ENCODE measurements at regions not wholly inside any gene's neighbourhood (a gene's known extent, or its start where the extent isn't known, plus 50 kb on each side); places are given as distances from the start of the nearest gene placed in this dataset.

DNA sequence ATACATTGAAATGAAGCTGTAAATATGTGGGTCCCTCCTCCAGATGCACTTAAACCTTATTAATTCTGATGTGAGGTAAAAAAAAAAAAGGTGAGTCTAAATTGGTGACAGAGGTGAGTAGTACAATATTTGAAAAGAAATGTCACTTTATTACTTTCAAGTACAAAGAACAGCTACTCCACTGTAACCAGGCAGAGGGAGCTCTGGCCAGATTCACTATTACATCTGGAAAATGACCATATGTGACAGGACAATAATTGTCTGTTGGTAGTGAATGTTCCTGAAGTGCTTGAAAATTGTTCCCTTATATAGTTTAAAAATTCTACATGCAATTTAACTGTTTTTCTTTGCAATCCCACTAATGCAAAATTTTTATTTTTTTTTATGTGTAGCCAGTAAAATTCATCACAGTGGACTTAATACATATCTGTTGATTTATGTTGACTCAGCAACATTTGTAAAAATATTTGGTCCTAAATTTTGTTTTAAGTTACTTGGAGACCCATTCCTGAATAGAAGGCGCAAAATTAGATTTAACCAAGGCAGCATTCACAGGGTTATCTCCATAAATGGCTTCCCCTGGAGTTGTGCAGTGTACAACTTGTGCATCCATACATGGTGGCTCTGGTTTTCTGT, 231.9 kb upstream of the TBC1D5 start:
- no peak for DNase-seq

GRCh38 chr3:17972959-17973906, 230.8 kb upstream of the TBC1D5 start:
- no peak for DNase-seq

DNA sequence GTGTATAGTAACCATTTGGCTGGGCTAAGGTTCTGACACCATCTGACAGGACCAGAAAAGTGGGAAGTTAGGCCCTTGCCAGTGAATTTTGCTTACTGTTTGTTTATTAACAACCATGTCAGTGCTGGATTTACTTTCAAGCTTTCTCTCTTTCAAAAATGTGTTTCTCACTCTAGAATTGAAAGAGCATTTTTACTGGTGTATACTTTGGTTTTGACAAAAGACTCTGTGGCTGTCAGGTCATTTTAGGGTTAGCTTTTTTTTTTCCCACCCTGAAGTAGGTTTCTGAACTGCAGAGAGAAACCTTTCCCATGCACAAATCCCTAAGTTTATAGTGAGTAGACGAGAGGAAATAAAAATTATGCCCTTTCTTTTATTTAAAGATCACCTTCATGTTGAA, 230.0 kb upstream of the TBC1D5 start:
- DNase-seq, result no peak

DNA sequence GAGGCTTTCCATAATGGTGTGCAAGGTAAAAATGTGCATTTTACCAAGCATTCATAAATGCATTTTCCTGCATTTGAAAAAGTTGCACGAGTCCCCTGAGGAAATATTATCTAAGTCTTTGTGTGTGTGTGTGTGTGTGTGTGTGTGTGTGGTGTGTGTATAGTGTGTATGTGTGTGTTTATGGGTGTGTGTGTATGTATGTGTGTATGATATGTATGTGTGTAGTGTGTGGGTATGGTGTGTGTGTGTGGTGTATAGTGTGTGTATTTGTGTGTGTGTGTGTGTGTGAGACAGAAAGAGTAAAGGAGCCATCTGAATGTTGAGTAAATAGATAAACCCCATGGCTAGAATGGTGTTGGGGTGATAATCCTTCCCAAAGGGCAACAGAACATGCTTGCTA, 229.6 kb upstream of the TBC1D5 start:
- DNase-seq, result no peak

DNA sequence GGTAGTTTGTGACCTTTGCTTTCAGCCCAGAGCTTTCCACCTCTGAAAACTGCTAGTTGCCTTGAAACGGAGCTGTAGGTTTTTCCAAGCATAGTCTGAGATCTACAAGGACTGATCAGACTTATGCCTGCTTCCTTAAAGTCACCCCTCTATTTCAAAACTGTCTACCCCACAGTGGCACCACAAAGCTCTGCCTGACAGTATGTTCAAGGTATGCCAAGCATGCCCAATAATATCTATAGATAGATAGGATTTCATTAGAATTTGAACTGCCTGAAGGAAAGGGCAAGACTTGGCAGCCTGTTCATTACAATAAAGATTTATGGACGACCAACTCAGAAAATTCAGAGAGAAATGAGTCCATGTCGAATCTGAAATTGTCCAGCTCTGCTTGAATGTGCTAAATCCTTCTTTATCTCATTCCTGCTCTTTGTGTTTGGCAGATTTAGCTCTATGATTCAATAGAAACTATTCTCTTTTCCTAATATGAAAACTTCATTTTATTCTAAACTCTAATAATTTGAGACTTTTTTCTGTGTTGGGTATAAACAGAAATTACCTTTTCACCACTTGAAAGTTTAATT, 227.6 kb upstream of the TBC1D5 start:
- no peak for DNase-seq

GRCh38 chr3:17969244-17969643, 226.8 kb upstream of the TBC1D5 start:
- DNase-seq, result no peak

DNA sequence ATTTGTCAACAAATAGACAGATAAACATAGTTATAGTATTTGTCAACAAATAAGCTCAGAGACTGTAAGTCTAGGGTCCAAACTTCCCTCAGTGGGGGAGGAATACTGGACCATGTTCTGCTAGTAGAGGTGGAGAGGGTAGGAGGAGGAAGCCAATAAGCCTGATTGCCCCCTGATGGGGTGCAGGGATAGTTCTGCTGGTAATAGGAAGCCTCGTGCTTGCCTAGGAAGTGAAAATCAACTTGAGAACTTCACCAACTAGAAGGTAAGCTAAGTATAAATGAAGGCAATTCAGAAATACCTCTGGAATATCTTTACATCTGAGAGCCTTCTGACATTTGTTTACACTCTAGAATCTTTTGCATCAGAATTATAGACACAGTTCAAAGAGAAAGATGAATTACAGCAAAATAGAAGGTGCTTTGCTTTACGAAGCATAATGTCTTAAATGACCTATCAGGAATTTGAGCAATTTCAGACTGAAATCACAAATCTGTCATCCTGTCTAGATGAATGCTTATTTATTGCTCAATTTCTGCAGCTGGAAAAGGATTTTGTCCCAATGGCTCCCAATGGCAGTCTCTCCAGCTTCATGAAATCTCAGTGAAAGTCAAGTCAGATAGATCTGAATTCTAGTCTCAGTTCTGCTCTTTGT, 225.6 kb upstream of the TBC1D5 start:
- no peak for DNase-seq

- DNase-seq, result no peak
These were observed 224.7 kb upstream of the TBC1D5 start for GRCh38 chr3:17967111-17967510.

DNA sequence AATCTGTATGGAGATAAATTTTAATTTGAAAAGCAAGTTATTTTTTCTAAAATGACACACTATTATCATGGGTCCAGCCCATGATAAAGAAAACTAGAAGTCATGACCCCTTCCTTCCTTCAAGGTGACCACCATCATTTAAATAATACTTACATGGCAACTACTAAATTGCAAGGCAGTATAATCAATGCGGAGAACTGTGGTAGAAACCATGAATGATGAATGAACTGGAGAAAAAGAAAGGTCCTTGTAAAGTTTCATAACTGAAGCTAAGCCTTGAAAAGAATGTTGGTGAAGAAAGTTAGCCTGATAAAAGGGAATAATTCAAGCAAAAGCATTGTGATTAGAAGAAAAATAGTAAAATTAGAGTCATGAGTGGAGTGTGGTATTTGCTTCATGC, 222.9 kb upstream of the TBC1D5 start:
- DNase-seq, result no peak

DNA sequence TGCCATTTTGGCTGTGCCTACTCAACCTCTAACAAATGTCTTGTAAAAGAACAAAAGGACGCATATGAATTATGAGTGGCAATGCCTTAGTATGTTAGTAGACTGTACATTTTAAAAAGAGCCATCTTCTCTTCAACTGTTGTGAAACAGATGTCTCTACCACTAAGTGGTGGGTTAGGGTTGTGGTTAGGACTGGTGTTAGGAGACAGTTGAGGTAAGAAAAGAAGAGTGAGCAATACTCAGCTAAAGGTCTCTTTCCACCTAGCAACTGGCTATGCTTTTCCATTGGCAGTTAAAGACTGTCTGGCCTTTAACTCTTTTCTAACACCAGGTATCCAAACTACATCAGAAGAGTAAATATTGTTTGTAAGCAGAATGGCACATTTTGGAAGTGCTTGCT, 221.7 kb upstream of the TBC1D5 start:
- no peak for DNase-seq

GRCh38 chr3:17955411-17955810, 213.0 kb upstream of the TBC1D5 start:
- DNase-seq, result no peak

DNA sequence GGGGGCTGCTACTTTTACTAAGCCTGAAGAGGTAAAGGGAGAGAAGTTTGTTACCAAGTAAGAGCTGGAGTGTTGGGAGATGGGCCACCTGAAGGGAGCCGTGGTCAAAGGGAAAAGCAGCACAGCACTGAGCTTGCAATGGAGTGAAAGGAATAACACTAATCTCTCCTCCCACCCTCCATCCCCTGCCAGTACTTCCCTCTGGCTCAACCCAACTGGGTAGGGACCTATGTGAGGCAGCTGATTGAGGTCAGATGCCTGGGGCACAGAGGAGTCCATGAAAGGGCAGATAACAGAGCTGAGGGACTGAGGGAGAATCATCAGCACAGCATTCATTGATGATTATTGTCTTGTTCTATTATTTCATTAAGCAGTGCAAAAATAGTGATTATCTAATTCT, 212.4 kb upstream of the TBC1D5 start:
- no peak for DNase-seq

DNA sequence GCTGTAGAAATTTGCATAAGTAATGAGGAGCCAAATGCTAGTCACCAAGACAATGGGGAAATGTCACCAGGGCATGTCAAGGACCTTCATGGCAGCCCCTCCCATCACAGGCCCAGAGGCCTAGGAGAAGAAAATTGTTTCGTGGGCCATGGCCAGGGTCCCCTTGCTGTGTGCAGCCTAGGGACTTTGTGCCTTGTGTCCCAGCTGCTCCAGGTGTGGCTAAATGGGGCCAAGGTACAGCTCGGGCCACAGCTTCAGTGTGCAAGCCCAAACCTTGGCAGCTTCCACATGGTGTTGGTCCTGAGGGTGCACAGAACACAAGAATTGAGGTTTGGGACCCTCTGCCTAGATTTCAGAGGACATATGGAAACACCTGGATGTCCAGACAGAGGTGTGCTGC, 208.8 kb upstream of the TBC1D5 start:
- DNase-seq, result no peak

DNA sequence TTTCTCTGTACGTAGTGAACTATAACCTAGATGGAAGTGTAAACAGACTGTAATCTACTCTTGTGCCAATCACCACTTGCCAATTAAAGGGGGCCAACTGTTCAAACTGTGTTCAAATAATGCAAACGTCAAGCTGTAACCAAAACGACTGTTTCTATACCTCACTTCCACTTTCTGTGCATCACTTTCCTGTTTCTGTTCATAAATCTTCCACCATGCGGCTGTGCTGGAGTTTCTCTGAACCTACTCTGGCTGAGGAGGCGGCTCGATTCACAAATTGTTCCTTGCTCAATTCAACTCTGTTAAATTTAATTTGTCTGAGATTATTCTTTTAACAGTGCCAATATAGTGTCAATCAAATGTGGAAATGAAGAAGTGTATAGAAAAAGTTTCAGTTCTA, 206.7 kb upstream of the TBC1D5 start:
- no peak for DNase-seq

DNA sequence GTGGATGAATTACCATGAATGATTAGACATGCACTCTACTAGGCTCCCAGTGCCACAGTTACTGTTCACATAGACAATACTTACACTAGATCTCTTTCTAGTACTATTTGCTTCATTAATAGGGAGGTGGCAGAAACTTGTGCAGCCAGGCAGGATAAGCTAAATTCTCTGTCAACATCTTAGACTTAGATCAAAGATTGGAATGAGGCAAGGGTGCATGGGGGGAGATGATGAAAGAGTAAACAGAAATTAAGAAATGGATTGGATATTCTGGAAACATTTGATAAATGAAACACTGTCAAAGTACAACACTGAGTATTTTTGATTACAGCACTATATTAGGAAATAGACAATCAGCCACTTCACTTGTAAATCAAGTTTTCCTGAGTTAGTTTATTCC, 205.4 kb upstream of the TBC1D5 start:
- DNase-seq, result no peak

GRCh38 chr3:17946619-17947018, 204.2 kb upstream of the TBC1D5 start:
- no peak for DNase-seq

- no peak for DNase-seq
These were observed 203.5 kb upstream of the TBC1D5 start for GRCh38 chr3:17945799-17946399.

- DNase-seq, result no peak
These were observed 202.8 kb upstream of the TBC1D5 start for GRCh38 chr3:17945018-17945798.

DNA sequence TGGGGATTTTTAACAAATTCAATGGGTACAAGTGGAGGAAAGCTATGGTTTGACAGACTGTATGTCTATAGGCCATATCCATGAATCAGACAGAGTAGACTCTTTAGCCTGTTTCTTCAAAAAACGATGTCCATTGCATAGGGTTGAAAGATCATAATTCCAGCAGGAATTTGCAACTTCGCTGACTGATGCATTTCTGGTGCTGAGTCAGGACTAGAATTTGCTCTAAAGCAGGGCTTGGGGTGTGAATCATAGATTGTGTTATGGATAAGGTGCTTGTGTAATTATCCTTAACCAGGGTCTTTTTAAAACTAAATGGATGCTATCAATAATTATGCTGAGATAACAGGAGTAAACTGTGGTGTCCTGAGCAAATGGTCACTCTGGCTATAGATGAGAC, 200.4 kb upstream of the TBC1D5 start:
- DNase-seq, result no peak

DNA sequence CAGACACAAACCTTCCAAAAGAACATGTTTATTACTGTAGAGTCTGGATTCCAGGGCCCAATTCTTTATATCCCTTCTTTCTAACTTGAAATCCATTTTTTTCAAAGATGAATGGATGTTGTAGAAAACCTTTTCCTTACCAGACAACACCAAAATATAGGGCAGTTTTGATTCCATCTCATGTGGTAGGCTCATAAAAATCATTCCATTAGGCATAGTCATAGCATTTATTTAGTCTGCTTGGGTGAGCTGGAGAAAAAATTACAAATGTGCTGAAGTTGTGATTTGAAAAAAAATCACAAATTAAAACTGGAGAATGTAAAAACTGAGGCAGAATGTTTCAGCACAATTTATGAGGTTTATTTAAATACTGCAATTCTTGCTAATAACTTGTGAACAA, 199.3 kb upstream of the TBC1D5 start:
- no peak for DNase-seq

GRCh38 chr3:17941152-17941551, 198.7 kb upstream of the TBC1D5 start:
- DNase-seq, result no peak

DNA sequence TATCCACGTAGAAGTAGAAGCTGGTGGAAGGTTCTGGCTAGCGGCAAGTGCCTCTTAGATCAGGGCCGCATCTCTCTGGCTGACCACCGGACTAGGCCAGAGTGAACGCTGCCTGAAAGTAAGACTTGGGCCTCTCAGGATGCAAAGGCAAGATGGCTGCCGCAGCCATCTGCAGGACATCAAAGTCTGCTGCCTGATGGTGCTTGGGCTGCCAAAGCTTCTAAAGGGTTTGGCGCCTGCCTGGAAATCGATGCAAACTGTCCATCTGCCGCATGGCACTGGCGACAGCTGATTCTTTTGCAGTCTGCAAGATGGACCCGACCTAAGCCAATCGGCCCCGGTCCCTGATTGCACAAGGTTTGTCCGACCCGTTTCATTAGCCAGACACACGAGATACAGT, 196.7 kb upstream of the TBC1D5 start:
- no peak for DNase-seq

Measured in activated CD4-positive, alpha-beta T cell treated with anti-CD3 and anti-CD28 coated beads for 4 hours (primary cell).